Dendritic cell treated with granulocyte-macrophage colony-stimulating factor and Interleukin-4, amounts not matched to agents 40 ng/mL and 50 ng/mL, for 4 days (primary cell): ENCODE measurements at regions not wholly inside any gene's neighbourhood (a gene's known extent, or its start where the extent isn't known, plus 50 kb on each side); places are given as distances from the start of the nearest gene placed in this dataset.
"Not testable (repeated sequence)": the region's sequence is repeated elsewhere in the genome, so short reads cannot be mapped to it uniquely, and the experiment has no call there.

Experiments used
- H3K27ac Mint-ChIP-seq: one replicate; pipeline ENCODE4 v1.8.0; 2022; ENCODE audit warnings: mild to moderate bottlenecking, mixed read lengths
- H3K27me3 Mint-ChIP-seq: one replicate; pipeline ENCODE4 v1.8.0; 2022; ENCODE audit warnings: mild to moderate bottlenecking, mixed read lengths
- H3K36me3 Mint-ChIP-seq: one replicate; pipeline ENCODE4 v1.8.0; 2022; ENCODE audit warnings: low read depth, mixed read lengths
- H3K4me1 Mint-ChIP-seq: one replicate; pipeline ENCODE4 v1.8.0; 2022; ENCODE audit warnings: low read depth, mixed read lengths
- H3K4me3 Mint-ChIP-seq: one replicate; pipeline ENCODE4 v1.8.0; 2022; ENCODE audit warnings: mild to moderate bottlenecking, moderate library complexity, mixed read lengths
- H3K9me3 Mint-ChIP-seq: one replicate; pipeline ENCODE4 v1.8.0; 2022; ENCODE audit warnings: mixed read lengths
- intact Hi-C: fragments of 100-400 bp; cut with micrococcal nuclease; formaldehyde crosslinking; loops from one replicate; pipeline ENCODE4 v1.15.0; 2022

GRCh38 chr6:14226051-14226660 is 108.6 kb downstream of the CD83 start:
- Mint-ChIP-seq H3K27me3 (no peaks in the 10 kb centered on the region), H3K9me3 (no peaks in the 10 kb centered on the region), H3K36me3 (no peaks in the 10 kb centered on the region), H3K27ac (no peak overlapping the region), H3K4me1 (peaks cover 12% of the 10 kb centered on the region), H3K4me3 (no peak overlapping the region)
- intact Hi-C loops, result no loop called here

DNA sequence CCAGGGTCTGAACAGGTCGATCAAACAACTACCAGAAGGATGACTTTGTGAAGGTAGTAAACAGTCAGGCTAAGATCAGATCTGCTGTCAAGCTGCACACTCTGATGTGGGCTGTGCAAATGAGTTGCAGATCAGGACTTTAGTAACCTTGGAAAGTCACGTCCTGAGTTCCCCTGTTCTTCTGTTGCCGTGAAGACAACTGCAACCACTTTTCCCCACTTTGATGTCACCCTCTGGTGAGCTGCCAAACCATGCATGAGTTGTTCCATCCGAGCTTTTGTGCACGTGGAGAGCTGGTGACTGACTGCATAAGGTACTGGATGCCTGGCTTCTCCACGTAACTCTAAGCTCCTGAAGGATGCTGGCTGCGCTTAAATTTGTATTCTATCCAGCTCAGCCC is 111.0 kb downstream of the CD83 start:
- H3K4me1 Mint-ChIP-seq, result peaks cover 12% of the 10 kb centered on the region
- intact Hi-C loops, result no loop called here
- H3K9me3 Mint-ChIP-seq, result no peaks in the 10 kb centered on the region
- H3K36me3 Mint-ChIP-seq, result no peaks in the 10 kb centered on the region
- H3K4me3 Mint-ChIP-seq, result no peak overlapping the region
- H3K27ac Mint-ChIP-seq, result no peak overlapping the region
- H3K27me3 Mint-ChIP-seq, result no peaks in the 10 kb centered on the region

- no peaks in the 10 kb centered on the region for H3K36me3 Mint-ChIP-seq
- intact Hi-C loops, result loop anchor here (10.0 kb wide), 1 partner anchor 54 kb away; no protein-coding TSS in a partner anchor
- H3K4me1 Mint-ChIP-seq, result no peaks in the 10 kb centered on the region
- H3K4me3 Mint-ChIP-seq, result no peak overlapping the region
- H3K9me3 Mint-ChIP-seq, result no peaks in the 10 kb centered on the region
- H3K27ac Mint-ChIP-seq, result no peak overlapping the region
- no peaks in the 10 kb centered on the region for H3K27me3 Mint-ChIP-seq
Observed at GRCh38 chr6:14231071-14231483, 113.5 kb downstream of the CD83 start.

DNA sequence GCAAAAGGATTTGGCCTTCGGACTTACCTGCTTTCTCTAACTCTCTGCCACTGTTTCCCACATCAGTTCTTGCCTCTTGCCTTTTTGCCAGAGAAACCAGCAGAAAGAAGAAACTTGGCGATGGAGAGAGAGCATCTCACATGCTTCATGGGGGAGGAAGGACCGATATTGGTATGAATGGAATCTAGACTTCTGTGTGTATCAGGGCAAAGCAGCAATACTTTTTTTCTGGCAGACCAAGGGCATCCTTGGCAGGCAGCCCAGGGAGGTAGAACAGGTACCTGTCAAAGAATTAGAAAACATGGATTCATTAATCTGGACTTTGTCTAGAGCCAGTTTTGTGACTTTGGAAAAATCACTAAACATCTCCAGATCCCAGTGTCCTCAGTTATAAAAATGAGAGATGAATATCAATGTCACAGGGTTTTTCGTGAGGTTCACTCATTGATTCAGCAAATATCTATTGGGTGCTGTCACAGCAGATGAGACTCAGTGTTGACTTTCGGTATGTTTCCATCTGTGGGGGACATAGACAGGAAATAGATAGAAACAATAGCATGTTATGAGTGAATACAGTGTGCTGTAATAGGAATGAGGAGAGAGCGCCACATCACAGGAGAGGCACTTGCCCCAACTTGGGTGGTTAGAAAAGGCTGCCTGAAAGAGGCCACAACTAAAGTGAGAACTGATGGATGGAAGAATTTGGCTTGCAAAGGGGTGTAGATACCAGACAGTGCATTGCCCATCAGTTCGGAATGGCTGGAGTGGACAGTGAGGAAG is 114.1 kb downstream of the CD83 start:
- Mint-ChIP-seq H3K4me3 (no peak overlapping the region), H3K9me3 (no peaks in the 10 kb centered on the region), H3K27ac (no peak overlapping the region), H3K4me1 (no peaks in the 10 kb centered on the region), H3K36me3 (no peaks in the 10 kb centered on the region), H3K27me3 (no peaks in the 10 kb centered on the region)
- intact Hi-C loops, result loop anchor here (10.0 kb wide), 1 partner anchor 53 kb away; no protein-coding TSS in a partner anchor

- intact Hi-C loops, result loop anchor here (10.0 kb wide), 1 partner anchor 52 kb away; no protein-coding TSS in a partner anchor
Observed at GRCh38 chr6:14232889-14233288, 115.3 kb downstream of the CD83 start.

DNA sequence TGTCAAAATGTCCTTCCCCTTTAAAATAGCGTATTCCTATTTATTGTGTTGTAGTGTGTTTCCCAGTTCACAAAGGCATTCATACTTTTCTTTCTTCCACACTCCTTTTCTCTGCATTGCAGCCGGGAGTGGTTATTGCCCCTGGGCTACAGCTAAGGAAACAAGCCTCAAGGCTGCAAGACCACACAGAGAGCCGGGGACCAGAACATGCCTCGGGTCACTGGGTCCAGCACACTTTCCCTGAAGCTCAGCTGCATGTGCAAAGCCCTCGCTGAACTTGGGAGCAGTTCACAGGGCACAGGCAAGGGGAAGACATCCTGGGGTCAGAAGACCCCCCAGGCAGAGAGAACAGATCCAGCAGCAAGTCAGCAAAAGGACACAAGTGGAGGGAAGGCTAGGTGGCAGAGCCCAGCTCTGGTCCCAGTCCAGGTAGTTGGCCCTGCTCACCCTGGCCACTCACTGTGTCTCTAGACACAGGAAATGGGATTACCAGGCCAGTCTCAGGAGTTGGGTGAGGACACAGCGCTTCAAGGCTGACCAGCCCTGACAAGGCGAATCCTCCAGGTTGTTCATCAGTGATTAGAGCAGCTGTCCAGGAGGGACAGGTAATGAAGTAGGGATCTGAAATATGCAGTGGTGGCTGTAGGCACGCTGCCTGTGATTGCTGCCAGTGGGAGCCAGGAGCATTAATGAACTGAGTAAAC is 118.2 kb downstream of the CD83 start:
- Mint-ChIP-seq H3K4me1 (peaks cover under 1% of the 10 kb centered on the region), H3K4me3 (no peak overlapping the region), H3K27me3 (no peaks in the 10 kb centered on the region), H3K9me3 (no peaks in the 10 kb centered on the region), H3K36me3 (no peaks in the 10 kb centered on the region), H3K27ac (no peak overlapping the region)
- intact Hi-C loops, result loop anchor here (10.0 kb wide), 1 partner anchor 49 kb away; no protein-coding TSS in a partner anchor

More at GRCh38 chr6:14232889-14233288, 115.3 kb downstream of the CD83 start:
- no peak overlapping the region for H3K27ac Mint-ChIP-seq
- no peak overlapping the region for H3K4me3 Mint-ChIP-seq
- H3K27me3 Mint-ChIP-seq, result no peaks in the 10 kb centered on the region
- no peaks in the 10 kb centered on the region for H3K4me1 Mint-ChIP-seq
- no peaks in the 10 kb centered on the region for H3K9me3 Mint-ChIP-seq
- no peaks in the 10 kb centered on the region for H3K36me3 Mint-ChIP-seq

DNA sequence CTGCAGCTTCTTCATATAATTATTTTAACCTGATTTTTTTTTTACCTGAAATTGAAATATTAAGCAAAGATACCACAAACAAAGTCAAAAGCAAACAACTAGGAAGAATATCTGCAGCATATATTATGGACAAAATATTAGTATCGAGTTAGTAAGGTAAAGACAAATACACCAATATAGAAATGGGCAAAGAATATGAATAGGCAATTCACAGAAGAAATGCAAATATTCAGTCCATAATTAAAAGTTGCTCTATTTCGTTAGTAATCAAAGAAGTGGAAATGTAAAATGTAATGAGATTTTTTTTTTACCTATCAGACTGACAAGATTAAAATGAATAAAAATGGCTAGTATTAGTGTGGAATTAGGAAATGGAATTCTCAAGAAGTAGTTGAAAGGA is 121.5 kb downstream of the CD83 start:
- Mint-ChIP-seq H3K27me3 (no peaks in the 10 kb centered on the region), H3K27ac (no peak overlapping the region), H3K4me3 (no peak overlapping the region), H3K36me3 (no peaks in the 10 kb centered on the region), H3K9me3 (no peaks in the 10 kb centered on the region), H3K4me1 (peaks cover 5% of the 10 kb centered on the region)
- intact Hi-C loops, result loop anchor here (10.0 kb wide), 1 partner anchor 46 kb away; no protein-coding TSS in a partner anchor

DNA sequence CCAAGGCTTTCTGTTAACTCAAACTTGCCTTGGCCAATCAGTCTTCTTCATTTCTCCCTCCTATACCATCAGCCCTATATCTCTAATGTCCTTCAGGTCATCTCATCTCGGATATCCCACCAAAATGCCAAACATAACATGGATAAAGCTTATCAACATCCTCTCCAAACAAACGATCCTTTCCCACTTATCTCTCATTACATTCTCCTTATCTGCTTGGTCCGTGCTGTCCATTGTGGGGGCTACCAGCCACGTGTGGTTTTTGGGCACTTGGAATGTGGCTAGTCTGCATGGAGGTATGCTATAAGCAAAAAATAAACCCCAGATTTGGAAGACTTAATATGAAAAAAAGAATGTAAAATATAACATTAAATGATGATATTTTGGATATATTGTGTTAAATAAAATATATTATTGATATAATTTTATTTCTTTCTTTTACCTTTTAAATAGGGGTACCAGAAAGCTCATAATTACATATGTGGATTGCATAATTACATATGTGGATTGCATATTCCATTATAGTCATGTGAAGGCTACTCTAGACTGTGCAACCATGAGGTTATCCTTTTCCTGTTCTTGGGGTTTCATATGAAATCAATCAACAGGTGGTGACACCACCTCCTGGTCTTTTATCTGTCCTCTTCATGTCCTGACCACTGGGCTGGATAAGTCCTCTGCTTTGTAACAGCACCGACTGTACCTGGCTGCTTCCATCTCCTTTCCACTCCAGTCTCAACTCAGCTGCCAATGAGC is 123.0 kb downstream of the CD83 start:
- Mint-ChIP-seq H3K36me3 (no peaks in the 10 kb centered on the region), H3K27me3 (no peaks in the 10 kb centered on the region), H3K4me3 (no peak overlapping the region), H3K27ac (no peak overlapping the region), H3K4me1 (peaks cover 9% of the 10 kb centered on the region), H3K9me3 (no peaks in the 10 kb centered on the region)
- intact Hi-C loops, result no loop called here

GRCh38 chr6:14241255-14242070 is 123.9 kb downstream of the CD83 start:
- Mint-ChIP-seq H3K4me3 (no peak overlapping the region), H3K27me3 (no peaks in the 10 kb centered on the region), H3K36me3 (no peaks in the 10 kb centered on the region), H3K4me1 (peaks cover 10% of the 10 kb centered on the region), H3K9me3 (no peaks in the 10 kb centered on the region), H3K27ac (no peak overlapping the region)
- intact Hi-C loops, result no loop called here

DNA sequence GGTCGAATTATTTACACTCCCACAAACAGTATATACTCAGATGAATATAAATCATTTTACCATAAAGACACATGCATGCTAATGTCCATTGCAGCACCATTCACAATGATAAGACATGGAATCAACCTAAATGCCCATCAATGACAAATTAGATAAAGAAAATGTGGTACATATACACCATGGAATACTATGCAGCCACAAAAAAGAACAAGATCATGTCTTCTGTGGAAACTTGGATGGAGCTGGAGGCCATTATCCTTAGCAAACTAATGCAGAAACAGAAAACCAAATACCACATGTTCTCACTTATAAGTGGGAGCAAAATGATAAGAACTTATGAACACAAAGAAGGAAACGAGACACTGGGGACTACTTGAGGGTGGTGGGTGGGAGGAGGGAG is 125.3 kb downstream of the CD83 start:
- H3K27ac Mint-ChIP-seq, H3K9me3 Mint-ChIP-seq, H3K36me3 Mint-ChIP-seq, H3K4me3 Mint-ChIP-seq, intact Hi-C loops, H3K27me3 Mint-ChIP-seq: not testable (repeated sequence)
- H3K4me1 Mint-ChIP-seq, result peaks cover 10% of the 10 kb centered on the region

DNA sequence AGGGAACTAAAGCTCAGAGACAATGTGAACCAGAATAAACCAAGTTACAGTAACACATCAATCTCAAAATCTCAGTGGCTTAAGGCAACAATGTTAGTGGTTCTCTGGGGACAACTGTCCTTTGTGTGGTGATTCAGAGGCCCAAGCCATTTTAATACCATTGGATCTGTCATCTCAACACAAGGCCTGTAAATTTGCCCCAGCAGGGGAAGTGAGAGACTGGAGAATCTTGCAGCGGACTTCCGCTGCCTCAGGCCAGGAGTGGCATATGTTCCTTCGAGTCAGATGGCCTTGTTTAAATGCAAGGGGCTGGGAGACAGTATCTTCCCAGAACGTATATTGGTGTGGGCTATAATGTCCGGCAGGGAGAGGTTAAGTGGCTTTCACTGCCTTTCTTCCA is 126.0 kb downstream of the CD83 start:
- Mint-ChIP-seq H3K9me3 (no peaks in the 10 kb centered on the region), H3K4me1 (peaks cover 10% of the 10 kb centered on the region), H3K36me3 (no peaks in the 10 kb centered on the region), H3K4me3 (no peak overlapping the region), H3K27me3 (no peaks in the 10 kb centered on the region), H3K27ac (no peak overlapping the region)
- intact Hi-C loops, result no loop called here

DNA sequence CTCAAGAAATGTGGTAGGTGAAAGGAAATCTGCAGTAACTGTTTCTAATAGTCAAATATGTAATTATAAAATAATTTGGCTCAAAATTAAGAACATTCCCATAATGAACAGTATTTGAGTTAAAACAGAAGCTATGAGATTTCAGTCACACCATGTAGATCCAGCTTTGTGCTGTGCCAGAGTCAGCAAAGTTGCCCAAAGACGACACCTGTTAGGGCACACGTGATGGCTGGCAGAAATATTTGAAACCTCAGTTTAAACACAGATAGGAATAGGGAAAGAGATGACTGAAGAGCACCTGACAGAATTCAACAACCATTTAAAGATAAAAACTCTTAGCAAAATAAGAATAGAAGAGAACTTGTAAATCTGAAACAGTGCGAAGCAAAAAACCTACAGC is 129.3 kb downstream of the CD83 start:
- intact Hi-C loops, result no loop called here
- no peaks in the 10 kb centered on the region for H3K36me3 Mint-ChIP-seq
- H3K9me3 Mint-ChIP-seq, result no peaks in the 10 kb centered on the region
- H3K27me3 Mint-ChIP-seq, result no peaks in the 10 kb centered on the region
- H3K4me3 Mint-ChIP-seq, result no peak overlapping the region
- peaks cover 5% of the 10 kb centered on the region for H3K4me1 Mint-ChIP-seq
- H3K27ac Mint-ChIP-seq, result no peak overlapping the region

DNA sequence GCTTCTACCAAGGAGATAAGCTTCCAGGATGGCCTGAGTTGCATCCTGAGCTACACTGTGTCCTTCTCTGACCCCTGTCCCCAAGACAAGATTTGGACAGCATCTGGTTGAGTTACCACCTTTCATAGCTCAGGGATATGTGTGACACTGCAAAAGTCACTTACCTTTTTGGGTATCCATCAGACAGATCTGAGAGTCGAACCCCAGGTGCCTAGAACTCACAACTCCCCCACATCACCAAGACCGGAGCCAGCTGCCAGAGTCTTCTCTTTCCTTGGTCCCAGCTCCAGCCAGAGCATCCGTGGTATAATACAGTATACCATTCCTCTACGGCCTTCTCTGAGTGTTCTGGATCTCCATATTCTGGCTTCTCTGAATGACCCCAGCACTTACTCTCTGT is 133.0 kb downstream of the CD83 start:
- Mint-ChIP-seq H3K4me1 (peaks cover 2% of the 10 kb centered on the region), H3K27ac (no peak overlapping the region), H3K27me3 (no peaks in the 10 kb centered on the region), H3K9me3 (no peaks in the 10 kb centered on the region), H3K4me3 (no peak overlapping the region), H3K36me3 (no peaks in the 10 kb centered on the region)
- intact Hi-C loops, result no loop called here
